T-cell (primary cell): ENCODE measurements at regions not wholly inside any gene's neighbourhood (a gene's known extent, or its start where the extent isn't known, plus 50 kb on each side); places are given as distances from the start of the nearest gene placed in this dataset.

Source experiments
- ATAC-seq, 4 experiments: fragments of 200-7000 bp in 3 of 4; fragments of 150-1000 bp in 1 of 4; cut with Tn5 transposase; replicated peaks in 1 of 4; 1 replicate in 3 of 4; 2 replicates in 1 of 4; pipeline ENCODE4 v1.10.0; 2021; ENCODE audit warnings: moderate library complexity in 3 of 4, mild to moderate bottlenecking in 2 of 4, moderate number of reproducible peaks in 1 of 4
- CTCF ChIA-PET, 2 donors: fragments of 300-600 bp; sonication (Branson Sonifier 250); formaldehyde crosslinking; loops; one replicate each; lab custom pipeline; 2022; ENCODE audit warnings: antibody characterized with exemption in 2 of 2; lab: Charles Lee
- POLR2A ChIA-PET, 2 donors: fragments of 300-600 bp; sonication (Branson Sonifier 250); formaldehyde crosslinking; loops; one replicate each; lab custom pipeline; 2022; ENCODE audit warnings: antibody characterized with exemption in 2 of 2; lab: Charles Lee
- DNase-seq, 35 experiments: peaks; one replicate each; pipeline versions ENCODE4 v3.0.0 to v3.0.0-alpha.2; 2013 to 2023
- H3K27ac ChIP-seq: one replicate; pipeline ENCODE4 v1.5.1; 2013; ENCODE audit warnings: low read length
- H3K27me3 ChIP-seq, 2 experiments: replicated peaks in 1 of 2; 1 replicate in 1 of 2; 2 replicates in 1 of 2; pipeline versions ENCODE4 v1.6.1 to v1.7.0; 2013; ENCODE audit warnings: low read length in 1 of 2, mixed read lengths in 1 of 2; ENCODE audit not compliant: control insufficient read depth in 2 of 2, insufficient read depth in 2 of 2; ENCODE audit errors: extremely low read depth in 1 of 2
- H3K36me3 ChIP-seq, 2 donors: 1 replicate in 1 of 2; 2 replicates in 1 of 2; pipeline versions ENCODE4 v1.6.1 to v1.7.0; 2013; ENCODE audit warnings: low read length in 1 of 2; ENCODE audit not compliant: control insufficient read depth in 2 of 2, insufficient read depth in 1 of 2; ENCODE audit errors: extremely low read depth in 1 of 2
- H3K4me1 ChIP-seq, 2 experiments: 1 replicate in 1 of 2; 2 replicates in 1 of 2; pipeline versions ENCODE4 v1.6.1 to v1.7.0; 2013; ENCODE audit warnings: low read length in 2 of 2, mixed read lengths in 1 of 2; ENCODE audit not compliant: insufficient read depth in 2 of 2, control insufficient read depth in 1 of 2; ENCODE audit errors: extremely low read depth in 1 of 2
- H3K4me3 ChIP-seq, 2 donors: 1 replicate in 1 of 2; 2 replicates in 1 of 2; pipeline versions ENCODE4 v1.5.1 to v1.7.0; 2013; ENCODE audit warnings: mild to moderate bottlenecking in 2 of 2, low read length in 1 of 2, moderate library complexity in 1 of 2; ENCODE audit not compliant: control insufficient read depth in 1 of 2; ENCODE audit errors: extremely low read depth in 1 of 2
- H3K9me3 ChIP-seq: 2 replicates; pipeline ENCODE4 v1.7.0; 2013
- H3K27ac Mint-ChIP-seq, 2 donors: one replicate each; pipeline ENCODE4 v1.8.0; 2020 to 2021; ENCODE audit warnings: mild to moderate bottlenecking in 2 of 2, mixed read lengths in 2 of 2
- H3K27me3 Mint-ChIP-seq, 2 donors: one replicate each; pipeline ENCODE4 v1.8.0; 2021 to 2022; ENCODE audit warnings: mixed read lengths in 2 of 2
- H3K36me3 Mint-ChIP-seq: one replicate; pipeline ENCODE4 v1.8.0; 2021; ENCODE audit warnings: mixed read lengths
- H3K4me1 Mint-ChIP-seq, 3 donors: one replicate each; pipeline ENCODE4 v1.8.0; 2020 to 2022; ENCODE audit warnings: mixed read lengths in 3 of 3, mild to moderate bottlenecking in 1 of 3
- H3K4me3 Mint-ChIP-seq, 3 donors: one replicate each; pipeline ENCODE4 v1.8.0; 2020 to 2022; ENCODE audit warnings: mild to moderate bottlenecking in 3 of 3, mixed read lengths in 3 of 3, moderate library complexity in 3 of 3
- H3K9me3 Mint-ChIP-seq, 3 donors: one replicate each; pipeline ENCODE4 v1.8.0; 2020 to 2022; ENCODE audit warnings: mixed read lengths in 3 of 3
- WGBS: methylation state at CpG from one replicate; pipeline ENCODE4 v1.1.5; 2013; ENCODE audit warnings: missing lambda C conversion rate; ENCODE audit not compliant: insufficient coverage; 5-methylcytosine and 5-hydroxymethylcytosine counted together

- ATAC-seq: no peak
- Mint-ChIP-seq H3K36me3 (no peaks in the 10 kb centered on the region), H3K4me1 (no peaks in the 10 kb centered on the region), H3K4me3 (no peak overlapping the region), H3K27me3 (no peaks in the 10 kb centered on the region), H3K9me3 (peaks cover 0 to 3% (median 0%) of the 10 kb centered on the region in 3 donors), H3K27ac (no peak overlapping the region)
- H3K27ac ChIP-seq: no peak overlapping the region
- no peak for DNase-seq
- ChIA-PET POLR2A (no interaction called here), CTCF (no interaction called here)
- H3K27me3 ChIP-seq: no peaks in the 10 kb centered on the region
- no peaks in the 10 kb centered on the region for H3K4me1 ChIP-seq
- H3K4me3 ChIP-seq: no peak overlapping the region
- no peaks in the 10 kb centered on the region for H3K9me3 ChIP-seq
- no peaks in the 10 kb centered on the region for H3K36me3 ChIP-seq
These were observed 528.6 kb downstream of the TAFA4 start for GRCh38 chr3:68403741-68404140.

- no peaks in the 10 kb centered on the region for H3K4me1 ChIP-seq
- H3K36me3 ChIP-seq: no peaks in the 10 kb centered on the region
- no peak overlapping the region for H3K27ac ChIP-seq
- ChIA-PET POLR2A (interaction anchor here in 1 of 2 donors (0.6 kb wide), 2 partner anchors 9 to 90 kb away, joined by 3 to 5 read pairs; no protein-coding TSS in a partner anchor), CTCF (no interaction called here)
- ATAC-seq: no peak
- WGBS: 100% methylated on average over 1 of the region's 6 CpGs
- H3K27me3 ChIP-seq: no peaks in the 10 kb centered on the region
- Mint-ChIP-seq H3K27me3 (no peaks in the 10 kb centered on the region), H3K4me3 (no peak overlapping the region), H3K4me1 (no peaks in the 10 kb centered on the region), H3K36me3 (no peaks in the 10 kb centered on the region), H3K27ac (no peak overlapping the region), H3K9me3 (peaks cover 0 to 3% (median 0%) of the 10 kb centered on the region in 3 donors)
- DNase-seq: no peak
- no peaks in the 10 kb centered on the region for H3K9me3 ChIP-seq
- H3K4me3 ChIP-seq: no peak overlapping the region
These were observed 530.0 kb downstream of the TAFA4 start for GRCh38 chr3:68402235-68402918.

- ATAC-seq (no peak), DNase-seq (no peak)
- peaks cover 4 to 8% (median 8%) of the 10 kb centered on the region in 3 donors for H3K4me1 Mint-ChIP-seq
- Histone ChIP-seq H3K27ac (no peak overlapping the region), H3K4me1 (no peaks in the 10 kb centered on the region), H3K9me3 (no peaks in the 10 kb centered on the region), H3K27me3 (no peaks in the 10 kb centered on the region), H3K36me3 (no peaks in the 10 kb centered on the region), H3K4me3 (no peak overlapping the region)
- CTCF ChIA-PET: interaction anchor here in 1 of 2 donors (0.6 kb wide), 1 partner anchor 1049 kb away, joined by 5 read pairs; no protein-coding TSS in a partner anchor
- no peak overlapping the region for H3K4me3 Mint-ChIP-seq
- H3K9me3 Mint-ChIP-seq: peaks cover 25 to 43% (median 31%) of the 10 kb centered on the region in 3 donors
- H3K27me3 Mint-ChIP-seq: no peaks in the 10 kb centered on the region
- H3K27ac Mint-ChIP-seq: no peak overlapping the region
- H3K36me3 Mint-ChIP-seq: peaks cover 33% of the 10 kb centered on the region
- POLR2A ChIA-PET: no interaction called here
- WGBS: 57% methylated on average over 2 of the region's 8 CpGs
These were observed 553.7 kb downstream of the TAFA4 start for GRCh38 chr3:68378631-68379030.

- POLR2A ChIA-PET: no interaction called here
- CTCF ChIA-PET: no interaction called here
- Histone ChIP-seq H3K27me3 (no peaks in the 10 kb centered on the region), H3K9me3 (no peaks in the 10 kb centered on the region), H3K4me1 (no peaks in the 10 kb centered on the region), H3K36me3 (no peaks in the 10 kb centered on the region), H3K4me3 (no peak overlapping the region), H3K27ac (no peak overlapping the region)
- WGBS: 100% methylated on average over 1 of the region's 3 CpGs
- DNase-seq (no peak), ATAC-seq (no peak)
- Mint-ChIP-seq H3K36me3 (peaks cover 10% of the 10 kb centered on the region), H3K27me3 (no peaks in the 10 kb centered on the region), H3K4me1 (no peaks in the 10 kb centered on the region), H3K9me3 (peaks cover 9 to 21% (median 18%) of the 10 kb centered on the region in 3 donors), H3K27ac (no peak overlapping the region), H3K4me3 (no peak overlapping the region)
These were observed 558.6 kb downstream of the TAFA4 start for GRCh38 chr3:68373727-68374126.

GRCh38 chr3:68363796-68364195 is 568.6 kb downstream of the TAFA4 start:
- CTCF ChIA-PET: no interaction called here
- Mint-ChIP-seq H3K27me3 (no peaks in the 10 kb centered on the region), H3K36me3 (peaks cover 10% of the 10 kb centered on the region), H3K4me1 (no peaks in the 10 kb centered on the region), H3K9me3 (peaks cover 0 to 5% (median 0%) of the 10 kb centered on the region in 3 donors), H3K27ac (no peak overlapping the region), H3K4me3 (no peak overlapping the region)
- no CpG with 5 or more reads among the region's 3 CpGs for WGBS
- H3K9me3 ChIP-seq: no peaks in the 10 kb centered on the region
- no peaks in the 10 kb centered on the region for H3K4me1 ChIP-seq
- no peaks in the 10 kb centered on the region for H3K36me3 ChIP-seq
- no peak for DNase-seq
- POLR2A ChIA-PET: no interaction called here
- H3K27ac ChIP-seq: no peak overlapping the region
- ATAC-seq: no peak
- H3K4me3 ChIP-seq: no peak overlapping the region
- H3K27me3 ChIP-seq: no peaks in the 10 kb centered on the region

- Mint-ChIP-seq H3K27me3 (no peaks in the 10 kb centered on the region), H3K4me3 (no peak overlapping the region), H3K36me3 (peaks cover 10% of the 10 kb centered on the region), H3K9me3 (peaks cover 0 to 4% (median 0%) of the 10 kb centered on the region in 3 donors), H3K27ac (no peak overlapping the region), H3K4me1 (no peaks in the 10 kb centered on the region)
- ATAC-seq (no peak), DNase-seq (no peak)
- WGBS: no CpG with 5 or more reads among the region's 2 CpGs
- CTCF ChIA-PET: no interaction called here
- Histone ChIP-seq H3K4me1 (no peaks in the 10 kb centered on the region), H3K36me3 (no peaks in the 10 kb centered on the region), H3K27ac (no peak overlapping the region), H3K27me3 (no peaks in the 10 kb centered on the region), H3K9me3 (no peaks in the 10 kb centered on the region), H3K4me3 (no peak overlapping the region)
- POLR2A ChIA-PET: no interaction called here
These were observed 571.9 kb downstream of the TAFA4 start for GRCh38 chr3:68360492-68360891.
